H1 (cell line): ENCODE measurements at regions not wholly inside any gene's neighbourhood (a gene's known extent, or its start where the extent isn't known, plus 50 kb on each side); places are given as distances from the start of the nearest gene placed in this dataset.
"Not testable (repeated sequence)": the region's sequence is repeated elsewhere in the genome, so short reads cannot be mapped to it uniquely, and the experiment has no call there.

Experiments
- CTCF ChIA-PET: fragments of 300-600 bp; sonication (Branson Sonifier 250); formaldehyde crosslinking; loops from one replicate; lab custom pipeline; 2021; ENCODE audit not compliant: partially characterized antibody; lab: Charles Lee
- POLR2A ChIA-PET: fragments of 300-600 bp; sonication (Branson Sonifier 250); formaldehyde crosslinking; loops from one replicate; lab custom pipeline; 2021; ENCODE audit warnings: inconsistent platforms; ENCODE audit not compliant: partially characterized antibody; lab: Charles Lee
- DNase-seq, 2 experiments: peaks; one replicate each; pipeline versions ENCODE4 v3.0.0 to v3.0.0-alpha.2; 2010 to 2022; ENCODE audit warnings: low spot score in 2 of 2, low read depth in 1 of 2, mixed read lengths in 1 of 2
- FAIRE-seq: peaks from 2 replicates; lab custom pipeline; 2011; peaks lifted over from hg19 to GRCh38; lab: Jason Lieb, UNC
- H2AFZ ChIP-seq: 2 replicates; pipeline ENCODE4 v1.8.1; 2012; ENCODE audit warnings: low read length, inconsistent platforms
- H2AK5ac ChIP-seq: 2 replicates; pipeline ENCODE4 v1.6.1; 2013; ENCODE audit warnings: low read depth, low read length
- H2BK120ac ChIP-seq: replicated peaks from 2 replicates; pipeline ENCODE3; 2013; ENCODE audit warnings: low read depth, low read length, inconsistent platforms
- H2BK12ac ChIP-seq: 2 replicates; pipeline ENCODE4 v1.6.1; 2013; ENCODE audit warnings: low read depth, low read length
- H2BK15ac ChIP-seq: 2 replicates; pipeline ENCODE4 v1.6.1; 2013; ENCODE audit warnings: low read length
- H2BK20ac ChIP-seq: 2 replicates; pipeline ENCODE4 v1.6.1; 2013; ENCODE audit warnings: low read length
- H2BK5ac ChIP-seq: 2 replicates; pipeline ENCODE4 v1.6.1; 2013; ENCODE audit warnings: low read depth, low read length
- H3K14ac ChIP-seq: 2 replicates; pipeline ENCODE4 v1.6.1; 2013; ENCODE audit warnings: inconsistent platforms; ENCODE audit not compliant: insufficient read length
- H3K18ac ChIP-seq: 2 replicates; pipeline ENCODE4 v1.6.1; 2013; ENCODE audit warnings: low read length; ENCODE audit errors: extremely low read depth
- H3K23ac ChIP-seq: 2 replicates; pipeline ENCODE4 v1.6.1; 2013; ENCODE audit warnings: inconsistent platforms; ENCODE audit not compliant: insufficient read length
- H3K23me2 ChIP-seq: 2 replicates; pipeline ENCODE4 v1.6.1; 2013; ENCODE audit warnings: low read depth, low read length
- H3K27ac ChIP-seq: 2 replicates; pipeline ENCODE4 v1.6.1; 2011; ENCODE audit warnings: low read depth, low read length, inconsistent platforms
- H3K27me3 ChIP-seq, 4 experiments: replicated peaks in 1 of 4; 1 replicate in 1 of 4; 2 replicates in 3 of 4; pipeline versions ENCODE4 v1.6.1 to v1.8.1; 2011 to 2013; ENCODE audit warnings: low read length in 3 of 4, mild to moderate bottlenecking in 3 of 4, inconsistent platforms in 2 of 4, mixed read lengths in 2 of 4, moderate library complexity in 1 of 4; ENCODE audit not compliant: control insufficient read depth in 3 of 4, insufficient read depth in 3 of 4; ENCODE audit errors: extremely low read depth in 1 of 4
- H3K36me3 ChIP-seq, 4 experiments: 2 replicates each; pipeline versions ENCODE4 v1.6.1 to v1.8.1; 2011 to 2013; ENCODE audit warnings: mild to moderate bottlenecking in 4 of 4, low read length in 3 of 4, moderate library complexity in 2 of 4, control low read depth in 1 of 4, inconsistent platforms in 1 of 4; ENCODE audit not compliant: insufficient read depth in 4 of 4, control insufficient read depth in 2 of 4
- H3K4ac ChIP-seq: replicated peaks from 2 replicates; pipeline ENCODE3; 2013; ENCODE audit warnings: low read length, low read depth, mixed read lengths, inconsistent platforms; ENCODE audit not compliant: insufficient read length
- H3K4me1 ChIP-seq, 4 experiments: replicated peaks in 1 of 4; 1 replicate in 1 of 4; 2 replicates in 3 of 4; pipeline versions ENCODE4 v1.6.1 to v1.8.1; 2011 to 2013; ENCODE audit warnings: low read length in 3 of 4, inconsistent platforms in 2 of 4, mixed read lengths in 1 of 4; ENCODE audit not compliant: insufficient read depth in 4 of 4, control insufficient read depth in 3 of 4
- H3K4me2 ChIP-seq, 2 experiments: 2 replicates each; pipeline versions ENCODE4 v1.6.1 to v1.8.1; 2011 to 2013; ENCODE audit warnings: low read depth in 2 of 2, low read length in 2 of 2, control low read depth in 1 of 2, inconsistent platforms in 1 of 2, mild to moderate bottlenecking in 1 of 2; ENCODE audit not compliant: insufficient read depth in 1 of 2
- H3K4me3 ChIP-seq, 4 experiments: fragments of 200-600, 300-600 bp in 1 of 4; sonication (generic), shearing (Covaris generic), sonication (Bioruptor Twin) in 1 of 4; 2 replicates each; pipeline versions ENCODE4 v1.5.1 to v1.8.1; 2011 to 2016; ENCODE audit warnings: low read length in 4 of 4, low read depth in 3 of 4, control low read depth in 2 of 4, inconsistent platforms in 2 of 4, mild to moderate bottlenecking in 2 of 4, mixed read lengths in 1 of 4, moderate library complexity in 1 of 4; ENCODE audit not compliant: insufficient read depth in 2 of 4; ENCODE audit errors: extremely low read depth in 1 of 4
- H3K56ac ChIP-seq: replicated peaks from 2 replicates; pipeline ENCODE3; 2013; ENCODE audit warnings: low read depth, mild to moderate bottlenecking, mixed read lengths, low read length, inconsistent platforms; ENCODE audit not compliant: insufficient read length
- H3K79me1 ChIP-seq: 2 replicates; pipeline ENCODE4 v1.6.1; 2013; ENCODE audit warnings: low read depth, low read length, control low read depth
- H3K79me2 ChIP-seq, 2 experiments: 2 replicates each; pipeline versions ENCODE4 v1.6.1 to v1.8.1; 2012 to 2013; ENCODE audit warnings: low read length in 2 of 2, mild to moderate bottlenecking in 2 of 2, inconsistent platforms in 1 of 2; ENCODE audit not compliant: insufficient read depth in 2 of 2, control insufficient read depth in 1 of 2
- H3K9ac ChIP-seq, 4 experiments: replicated peaks in 1 of 4; 1 replicate in 1 of 4; 2 replicates in 3 of 4; pipeline versions ENCODE4 v1.6.1 to v1.8.1; 2011 to 2013; ENCODE audit warnings: low read depth in 3 of 4, low read length in 3 of 4, control low read depth in 2 of 4, mild to moderate bottlenecking in 2 of 4, moderate library complexity in 2 of 4, inconsistent platforms in 1 of 4; ENCODE audit errors: extremely low read depth in 1 of 4
- H3K9me3 ChIP-seq, 2 experiments: 2 replicates each; pipeline versions ENCODE4 v1.6.1 to v1.8.1; 2012 to 2013; ENCODE audit warnings: mild to moderate bottlenecking in 2 of 2, moderate library complexity in 2 of 2, control low read depth in 1 of 2, inconsistent platforms in 1 of 2, low read depth in 1 of 2, low read length in 1 of 2, mixed read lengths in 1 of 2; ENCODE audit not compliant: insufficient read depth in 2 of 2
- H4K20me1 ChIP-seq, 2 experiments: replicated peaks in 1 of 2; 2 replicates each; pipeline versions ENCODE3 to v1.8.1; 2011 to 2013; ENCODE audit warnings: inconsistent platforms in 2 of 2, low read length in 2 of 2, mild to moderate bottlenecking in 1 of 2; ENCODE audit not compliant: insufficient read depth in 2 of 2, control insufficient read depth in 1 of 2
- H4K5ac ChIP-seq: 2 replicates; pipeline ENCODE4 v1.6.1; 2013; ENCODE audit warnings: low read length, low read depth, mixed read lengths, inconsistent platforms; ENCODE audit not compliant: insufficient read length
- H4K8ac ChIP-seq: 2 replicates; pipeline ENCODE4 v1.8.0; 2013; ENCODE audit warnings: mild to moderate bottlenecking, moderate library complexity, low read length, inconsistent platforms; ENCODE audit not compliant: insufficient read depth; ENCODE audit errors: extremely low read depth
- H4K91ac ChIP-seq: replicated peaks from 2 replicates; pipeline ENCODE3; 2013; ENCODE audit warnings: low read length, mixed read lengths, inconsistent platforms; ENCODE audit not compliant: insufficient read length
- WGBS, 2 experiments: shearing (Covaris generic) in 1 of 2; methylation state at CpG; one replicate each; pipeline versions ENCODE4 v1.1.6 to v1.1.7; 2013 to 2015; ENCODE audit warnings: low lambda C conversion rate in 2 of 2, mixed read lengths in 2 of 2, inconsistent platforms in 1 of 2, low coverage in 1 of 2, missing lambda C conversion rate in 1 of 2; ENCODE audit not compliant: insufficient replicate concordance in 2 of 2, insufficient coverage in 1 of 2, insufficient read length in 1 of 2; ENCODE audit errors: extremely low coverage in 1 of 2, missing lambda C conversion rate in 1 of 2; 5-methylcytosine and 5-hydroxymethylcytosine counted together

DNA sequence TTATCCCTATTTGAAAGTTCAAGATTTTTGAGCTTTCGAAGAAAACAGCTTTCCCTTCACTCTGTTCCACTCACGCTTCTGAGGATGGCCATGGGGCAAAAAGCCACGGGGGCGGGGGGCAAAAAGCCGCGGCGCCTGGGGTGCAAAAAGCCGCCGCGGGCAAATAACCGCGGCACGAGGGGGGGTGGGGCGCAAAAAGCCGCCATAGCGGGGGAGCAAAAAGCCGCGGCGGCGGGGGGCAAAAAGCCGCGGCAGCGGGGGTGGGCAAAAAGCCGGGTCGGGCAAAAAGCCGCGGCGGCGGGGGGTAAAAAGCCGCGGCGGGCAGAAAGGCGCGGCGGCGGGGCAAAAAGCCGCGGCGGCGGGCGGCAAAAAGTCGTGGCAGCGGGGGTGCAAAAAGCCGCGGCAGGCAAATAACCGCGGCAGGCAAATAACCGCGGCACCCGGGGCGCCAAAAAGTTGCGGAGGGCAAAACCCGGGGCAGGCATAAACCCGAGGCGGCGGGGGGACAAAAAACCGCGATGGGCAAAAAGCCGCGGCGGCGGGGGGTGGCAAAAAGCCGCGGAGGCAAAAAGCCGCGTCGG lies 512.2 kb downstream of the FOXD4L5 start:
- FAIRE-seq, H3K23ac ChIP-seq, H3K79me1 ChIP-seq, H2BK12ac ChIP-seq, H3K4me2 ChIP-seq, H4K5ac ChIP-seq, H2AK5ac ChIP-seq, H3K27ac ChIP-seq, H2BK20ac ChIP-seq, H3K9ac ChIP-seq, H3K4ac ChIP-seq, H2BK15ac ChIP-seq, H4K20me1 ChIP-seq, CTCF ChIA-PET, H2AFZ ChIP-seq, H3K36me3 ChIP-seq, H4K8ac ChIP-seq, H3K23me2 ChIP-seq, H3K14ac ChIP-seq, H3K18ac ChIP-seq, H2BK120ac ChIP-seq, H2BK5ac ChIP-seq, H3K9me3 ChIP-seq, H3K56ac ChIP-seq, H4K91ac ChIP-seq, H3K79me2 ChIP-seq, DNase-seq, H3K4me1 ChIP-seq, POLR2A ChIA-PET: not testable (repeated sequence)
- H3K4me3 ChIP-seq, result peak overlapping the region in 1 of 4 experiments; percentile 42; a peak in 1 of 8 replicates
- no CpG with 5 or more reads among the region's 67 CpGs for WGBS, 2 experiments
- peaks cover 3 to 14% (median 7%) of the 10 kb centered on the region in 4 experiments; a peak in 5 of 7 replicates for H3K27me3 ChIP-seq
